Natural killer cell (primary cell): ENCODE measurements at regions not wholly inside any gene's neighbourhood (a gene's known extent, or its start where the extent isn't known, plus 50 kb on each side); places are given as distances from the start of the nearest gene placed in this dataset.

ENCODE experiments used
- ATAC-seq, 3 donors: fragments of 150-1000 bp in 2 of 3; fragments of 200-7000 bp in 1 of 3; cut with Tn5 transposase; 1 replicate in 1 of 3; 2 replicates in 2 of 3; pipeline ENCODE4 v1.10.0; 2021; ENCODE audit warnings: mild to moderate bottlenecking in 2 of 3, moderate library complexity in 2 of 3
- DNase-seq, 2 donors: peaks; one replicate each; pipeline versions ENCODE4 v3.0.0 to v3.0.0-alpha.2; 2013 to 2021; ENCODE audit warnings: mixed read lengths in 1 of 2
- H3K27ac ChIP-seq: one replicate; pipeline ENCODE4 v1.5.1; 2013; ENCODE audit warnings: mild to moderate bottlenecking, low read length
- H3K27me3 ChIP-seq: one replicate; pipeline ENCODE4 v1.6.1; 2013; ENCODE audit warnings: low read length; ENCODE audit not compliant: control insufficient read depth, insufficient read depth
- H3K36me3 ChIP-seq: one replicate; pipeline ENCODE4 v1.6.1; 2013; ENCODE audit warnings: low read length; ENCODE audit not compliant: control insufficient read depth, insufficient read depth
- H3K4me1 ChIP-seq: one replicate; pipeline ENCODE4 v1.6.1; 2013; ENCODE audit warnings: low read length; ENCODE audit not compliant: control insufficient read depth, insufficient read depth
- H3K4me3 ChIP-seq: one replicate; pipeline ENCODE4 v1.5.1; 2013; ENCODE audit warnings: low read length
- H3K9me3 ChIP-seq: one replicate; pipeline ENCODE4 v1.6.1; 2013; ENCODE audit warnings: low read length; ENCODE audit not compliant: control insufficient read depth, insufficient read depth
- H3K27ac Mint-ChIP-seq, 2 donors: one replicate each; pipeline ENCODE4 v1.8.0; 2022; ENCODE audit warnings: mild to moderate bottlenecking in 2 of 2, mixed read lengths in 2 of 2, moderate library complexity in 1 of 2
- H3K27me3 Mint-ChIP-seq, 2 donors: one replicate each; pipeline ENCODE4 v1.8.0; 2022; ENCODE audit warnings: low read depth in 2 of 2, mixed read lengths in 2 of 2
- H3K36me3 Mint-ChIP-seq: one replicate; pipeline ENCODE4 v1.8.0; 2022; ENCODE audit warnings: mixed read lengths
- H3K4me1 Mint-ChIP-seq, 2 donors: one replicate each; pipeline ENCODE4 v1.8.0; 2022; ENCODE audit warnings: mixed read lengths in 2 of 2
- H3K4me3 Mint-ChIP-seq: one replicate; pipeline ENCODE4 v1.8.0; 2022; ENCODE audit warnings: mild to moderate bottlenecking, moderate library complexity, mixed read lengths
- H3K9me3 Mint-ChIP-seq, 2 donors: one replicate each; pipeline ENCODE4 v1.8.0; 2022; ENCODE audit warnings: mixed read lengths in 2 of 2
- WGBS: methylation state at CpG from one replicate; pipeline ENCODE4 v1.1.7; 2013; ENCODE audit warnings: missing lambda C conversion rate; ENCODE audit not compliant: insufficient coverage; 5-methylcytosine and 5-hydroxymethylcytosine counted together
- intact Hi-C: fragments of 100-400 bp; cut with micrococcal nuclease; formaldehyde crosslinking; loops from one replicate; pipeline ENCODE4 v1.14.2; 2022
- TF ChIP-seq, protein P1 (sequence below): fragments of 200-600 bp; IDR thresholded peaks from one replicate; pipeline ENCODE4 v1.8.0; 2022; ENCODE audit warnings: antibody characterized with exemption

DNA sequence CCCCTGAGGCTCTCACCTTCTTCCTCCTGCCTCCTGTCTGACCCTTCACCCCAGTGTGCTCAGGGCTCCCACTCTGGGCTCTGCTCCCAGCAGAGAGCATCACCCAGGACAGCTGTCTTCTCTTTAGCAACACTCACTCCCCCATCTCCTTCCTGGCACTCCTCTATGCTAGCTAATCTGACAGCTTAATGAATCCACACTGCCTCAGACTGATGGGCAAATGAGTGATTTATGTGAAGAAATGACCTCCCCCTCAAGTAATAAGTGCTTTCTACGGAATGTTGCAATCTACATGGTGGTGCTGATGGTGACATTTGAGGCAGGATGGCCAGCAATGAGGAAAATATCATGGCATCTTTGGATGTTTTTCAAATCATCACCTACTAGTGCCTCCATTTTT lies 83.6 kb downstream of the LSM3 start:
- Histone ChIP-seq H3K4me1 (no peaks in the 10 kb centered on the region), H3K27ac (no peak overlapping the region), H3K36me3 (no peaks in the 10 kb centered on the region), H3K9me3 (no peaks in the 10 kb centered on the region), H3K4me3 (no peak overlapping the region), H3K27me3 (no peaks in the 10 kb centered on the region)
- Mint-ChIP-seq H3K36me3 (no peaks in the 10 kb centered on the region), H3K27ac (no peak overlapping the region), H3K9me3 (no peaks in the 10 kb centered on the region), H3K4me1 (no peaks in the 10 kb centered on the region), H3K4me3 (no peak overlapping the region), H3K27me3 (peaks cover 0 to 11% of the 10 kb centered on the region in 2 donors)
- no CpG with 5 or more reads among the region's 1 CpG for WGBS
- intact Hi-C loops: no loop called here
- DNase-seq (no peak), ATAC-seq (no peak)
- TF ChIP-seq, protein P1, sequence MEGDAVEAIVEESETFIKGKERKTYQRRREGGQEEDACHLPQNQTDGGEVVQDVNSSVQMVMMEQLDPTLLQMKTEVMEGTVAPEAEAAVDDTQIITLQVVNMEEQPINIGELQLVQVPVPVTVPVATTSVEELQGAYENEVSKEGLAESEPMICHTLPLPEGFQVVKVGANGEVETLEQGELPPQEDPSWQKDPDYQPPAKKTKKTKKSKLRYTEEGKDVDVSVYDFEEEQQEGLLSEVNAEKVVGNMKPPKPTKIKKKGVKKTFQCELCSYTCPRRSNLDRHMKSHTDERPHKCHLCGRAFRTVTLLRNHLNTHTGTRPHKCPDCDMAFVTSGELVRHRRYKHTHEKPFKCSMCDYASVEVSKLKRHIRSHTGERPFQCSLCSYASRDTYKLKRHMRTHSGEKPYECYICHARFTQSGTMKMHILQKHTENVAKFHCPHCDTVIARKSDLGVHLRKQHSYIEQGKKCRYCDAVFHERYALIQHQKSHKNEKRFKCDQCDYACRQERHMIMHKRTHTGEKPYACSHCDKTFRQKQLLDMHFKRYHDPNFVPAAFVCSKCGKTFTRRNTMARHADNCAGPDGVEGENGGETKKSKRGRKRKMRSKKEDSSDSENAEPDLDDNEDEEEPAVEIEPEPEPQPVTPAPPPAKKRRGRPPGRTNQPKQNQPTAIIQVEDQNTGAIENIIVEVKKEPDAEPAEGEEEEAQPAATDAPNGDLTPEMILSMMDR: no peak

DNA sequence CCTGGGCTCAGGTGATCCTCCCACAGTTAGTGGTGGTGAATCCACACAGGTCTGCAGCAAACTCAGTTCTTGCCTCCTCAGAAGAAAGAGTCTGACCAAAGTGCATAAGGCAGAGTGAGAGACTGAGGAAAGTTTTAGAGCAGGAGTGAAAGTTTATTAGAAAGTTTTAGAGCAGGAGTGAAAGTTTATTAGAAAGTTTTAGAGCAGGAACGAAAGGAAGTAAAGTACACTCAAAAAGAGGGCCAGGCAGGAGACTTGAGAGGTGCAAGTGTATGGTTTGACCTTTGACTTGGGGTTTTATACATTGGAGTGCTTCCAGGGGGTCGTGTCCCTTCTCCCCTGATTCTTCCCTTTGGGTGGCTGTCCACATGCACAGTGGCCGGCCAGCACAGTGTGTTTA lies 84.2 kb downstream of the LSM3 start:
- Mint-ChIP-seq H3K9me3 (no peaks in the 10 kb centered on the region), H3K4me3 (no peak overlapping the region), H3K27ac (no peak overlapping the region), H3K36me3 (no peaks in the 10 kb centered on the region), H3K27me3 (peaks cover 0 to 15% of the 10 kb centered on the region in 2 donors), H3K4me1 (no peaks in the 10 kb centered on the region)
- TF ChIP-seq, protein P1: no peak
- no peaks in the 10 kb centered on the region for H3K27me3 ChIP-seq
- no peaks in the 10 kb centered on the region for H3K9me3 ChIP-seq
- intact Hi-C loops: no loop called here
- WGBS: 80% methylated on average over 3 of the region's 3 CpGs
- no peaks in the 10 kb centered on the region for H3K4me1 ChIP-seq
- ATAC-seq (no peak), DNase-seq (no peak)
- H3K36me3 ChIP-seq: no peaks in the 10 kb centered on the region
- H3K27ac ChIP-seq: no peak overlapping the region
- no peak overlapping the region for H3K4me3 ChIP-seq

GRCh38 chr3:14263317-14264005 lies 84.8 kb downstream of the LSM3 start:
- Histone ChIP-seq H3K27ac (no peak overlapping the region), H3K36me3 (no peaks in the 10 kb centered on the region), H3K9me3 (no peaks in the 10 kb centered on the region), H3K4me1 (no peaks in the 10 kb centered on the region), H3K4me3 (no peak overlapping the region), H3K27me3 (no peaks in the 10 kb centered on the region)
- intact Hi-C loops: no loop called here
- Mint-ChIP-seq H3K27me3 (peaks cover 0 to 15% of the 10 kb centered on the region in 2 donors), H3K36me3 (no peaks in the 10 kb centered on the region), H3K9me3 (no peaks in the 10 kb centered on the region), H3K4me1 (no peaks in the 10 kb centered on the region), H3K4me3 (no peak overlapping the region), H3K27ac (no peak overlapping the region)
- DNase-seq (no peak), ATAC-seq (no peak)
- WGBS: 88% methylated on average over 9 of the region's 9 CpGs
- TF ChIP-seq, protein P1: no peak
